DND-41 (cell line): ENCODE measurements at regions not wholly inside any gene's neighbourhood (a gene's known extent, or its start where the extent isn't known, plus 50 kb on each side); places are given as distances from the start of the nearest gene placed in this dataset.

Source experiments
- CTCF ChIP-seq: IDR thresholded peaks from 2 replicates; pipeline ENCODE4 v1.5.1; 2012; ENCODE audit warnings: borderline replicate concordance, low read length, moderate library complexity, mild to moderate bottlenecking; ENCODE audit not compliant: poor library complexity, severe bottlenecking; ENCODE audit errors: extremely low read depth
- EZH2 ChIP-seq: IDR thresholded peaks from 3 replicates; pipeline ENCODE4 v1.6.1; 2012; ENCODE audit warnings: borderline replicate concordance, low read depth, mild to moderate bottlenecking, moderate library complexity, low read length, inconsistent platforms; ENCODE audit not compliant: severe bottlenecking

GRCh38 chr3:31016196-31016595 lies 121.7 kb upstream of the GADL1 start:
- TF ChIP-seq CTCF (no peak), EZH2 (no peak)
